GM19240 (cell line): ENCODE measurements at regions not wholly inside any gene's neighbourhood (a gene's known extent, or its start where the extent isn't known, plus 50 kb on each side); places are given as distances from the start of the nearest gene placed in this dataset.
"Not testable (repeated sequence)": the region's sequence is repeated elsewhere in the genome, so short reads cannot be mapped to it uniquely, and the experiment has no call there.

Source experiments
- DNase-seq: peaks from one replicate; pipeline ENCODE4 v3.0.0; 2011; ENCODE audit warnings: low spot score; ENCODE audit not compliant: insufficient read length

- DNase-seq, result not testable (repeated sequence)
Observed at GRCh38 chr2:163964278-163964677, 228.5 kb upstream of the FIGN start.

GRCh38 chr2:163953390-163953907, 217.6 kb upstream of the FIGN start:
- DNase-seq, result no peak

- no peak for DNase-seq
Observed at GRCh38 chr2:163951312-163951711, 215.5 kb upstream of the FIGN start.

DNA sequence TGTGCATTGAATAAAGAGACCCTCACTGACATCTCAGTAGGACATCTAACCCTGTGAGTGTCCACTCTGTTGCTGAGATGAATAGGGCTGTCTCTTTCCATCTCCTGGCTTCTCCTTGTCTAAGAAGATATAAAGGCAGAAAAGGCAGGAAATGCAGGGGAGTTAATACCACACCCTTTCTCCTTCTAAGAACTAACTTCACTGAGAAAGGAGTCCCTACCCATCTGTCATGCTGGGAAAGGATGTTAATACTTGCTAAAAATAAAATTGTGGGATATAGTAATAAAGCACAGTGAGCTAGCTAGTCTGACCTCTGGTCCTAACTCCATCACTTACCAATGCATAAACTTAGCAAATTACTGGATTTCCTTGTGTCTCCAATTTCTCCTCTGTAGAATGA, 213.9 kb upstream of the FIGN start:
- DNase-seq, result no peak

DNA sequence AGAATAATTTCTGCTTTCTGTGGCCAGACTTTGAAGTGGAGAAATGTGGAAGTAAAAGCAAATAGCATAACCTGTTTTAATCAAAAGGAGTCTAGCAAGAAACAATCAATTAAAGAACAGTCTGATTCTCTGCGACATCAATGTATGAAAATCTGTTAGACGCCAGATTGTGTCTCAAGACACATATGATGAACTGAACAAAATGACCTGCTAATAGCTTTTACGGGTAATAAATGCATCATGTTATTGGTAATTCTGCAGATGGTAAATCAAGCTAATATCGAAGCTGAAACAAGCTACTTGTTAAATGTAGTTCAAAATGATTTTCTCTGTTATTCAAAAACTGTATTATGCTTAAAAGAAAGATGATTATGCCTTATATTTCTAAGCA, 208.5 kb upstream of the FIGN start:
- DNase-seq, result no peak

DNA sequence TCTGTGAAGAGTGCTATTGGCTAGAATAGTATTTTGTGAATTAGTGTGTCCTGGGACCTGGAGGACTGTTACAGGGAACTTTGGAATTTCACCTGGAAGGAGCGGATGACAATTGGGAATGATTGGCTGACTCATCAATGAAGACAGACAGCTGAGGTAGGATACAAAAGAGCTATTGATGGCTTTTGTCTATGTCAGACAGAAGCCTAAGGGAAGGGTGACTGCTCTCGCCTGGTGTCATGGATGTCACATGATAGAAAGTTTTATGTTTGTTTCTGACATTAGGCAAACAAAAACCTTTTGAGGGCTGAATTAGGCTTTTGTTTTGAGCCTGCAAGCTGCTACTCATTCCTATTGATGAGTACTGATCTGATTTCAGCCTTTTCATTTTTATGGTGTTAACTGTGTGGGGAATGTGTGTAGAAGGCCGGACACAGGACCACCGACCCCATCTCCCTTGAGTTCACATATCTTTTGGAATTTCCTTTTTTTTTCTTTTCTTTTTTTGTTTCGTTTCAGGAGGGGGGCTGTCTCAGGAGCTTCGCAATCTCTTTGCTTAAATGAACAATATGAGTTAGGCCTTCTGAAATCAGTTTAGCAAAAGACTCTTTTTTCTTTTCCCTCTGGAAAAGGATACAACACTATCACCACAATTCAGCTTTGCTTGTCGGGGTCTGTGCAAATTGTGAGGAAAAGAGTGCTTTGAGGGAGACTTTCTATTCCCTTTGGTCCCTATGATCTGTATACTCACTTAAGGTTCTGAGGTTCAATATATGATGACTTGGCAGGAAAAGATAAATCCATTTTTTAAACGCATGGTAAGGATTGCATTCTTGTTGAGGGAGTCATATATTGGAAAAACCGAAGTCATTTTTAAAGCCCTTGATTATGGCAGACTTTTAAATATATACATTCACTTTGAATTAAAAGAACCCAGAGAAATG, 207.9 kb upstream of the FIGN start:
- no peak for DNase-seq

DNA sequence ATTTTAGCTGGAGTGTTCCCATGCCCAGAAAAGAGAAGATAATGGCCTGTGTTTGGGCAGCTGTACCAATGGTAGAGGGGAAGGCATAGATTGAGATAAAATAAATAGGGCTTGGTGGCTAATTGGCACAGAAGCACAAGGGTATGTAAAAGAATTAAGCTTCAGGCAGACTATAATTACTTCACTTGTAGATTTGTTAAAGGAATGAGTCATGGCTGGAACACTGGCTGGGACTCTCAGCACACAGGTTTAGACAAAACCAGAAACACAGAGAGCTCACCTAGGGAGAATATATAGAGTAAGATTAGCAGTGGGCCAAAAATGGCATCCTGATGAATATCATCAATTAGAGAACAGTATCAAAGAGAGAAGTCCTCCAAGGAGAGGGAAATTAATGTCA, 198.3 kb upstream of the FIGN start:
- DNase-seq, result no peak

DNA sequence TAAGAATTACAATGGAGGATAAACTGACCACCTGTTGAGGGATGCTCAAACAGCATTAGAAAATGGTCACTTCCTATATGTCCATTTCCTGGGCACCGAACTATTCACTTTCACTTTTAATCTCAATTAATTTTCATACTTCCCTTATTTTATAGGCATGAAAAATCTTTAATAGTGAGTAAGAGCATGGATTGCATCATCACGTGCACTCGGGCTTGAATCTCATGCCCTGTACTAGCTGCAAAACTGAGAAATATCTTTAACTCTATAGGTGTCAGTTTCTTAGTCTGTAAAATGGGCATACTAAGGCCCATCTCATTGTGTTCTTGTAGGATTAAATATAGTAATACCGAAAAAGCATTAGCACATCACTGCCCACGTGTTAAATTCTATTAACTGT, 183.9 kb upstream of the FIGN start:
- DNase-seq, result no peak

DNA sequence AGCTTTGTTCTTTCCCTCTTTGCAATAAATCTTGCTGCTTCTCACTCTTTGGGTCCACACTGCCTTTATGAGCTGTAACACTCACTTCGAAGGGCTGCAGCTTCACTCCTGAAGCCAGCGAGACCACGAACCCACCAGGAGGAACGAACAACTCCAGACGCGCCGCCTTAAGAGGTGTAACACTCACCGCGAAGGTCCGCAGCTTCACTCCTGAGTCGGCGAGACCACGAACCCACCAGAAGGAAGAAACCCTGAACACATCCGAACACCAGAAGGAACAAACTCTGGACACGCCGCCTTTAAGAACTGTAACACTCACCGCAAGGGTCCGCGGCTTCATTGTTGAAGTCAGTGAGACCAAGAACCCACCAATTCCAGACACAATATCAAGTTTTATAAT, 178.7 kb upstream of the FIGN start:
- DNase-seq, result not testable (repeated sequence)

GRCh38 chr2:163913532-163913944, 177.7 kb upstream of the FIGN start:
- not testable (repeated sequence) for DNase-seq

- DNase-seq, result no peak
Observed at GRCh38 chr2:163909411-163910080, 173.7 kb upstream of the FIGN start.

- no peak for DNase-seq
Observed at GRCh38 chr2:163906410-163906809, 170.6 kb upstream of the FIGN start.

DNA sequence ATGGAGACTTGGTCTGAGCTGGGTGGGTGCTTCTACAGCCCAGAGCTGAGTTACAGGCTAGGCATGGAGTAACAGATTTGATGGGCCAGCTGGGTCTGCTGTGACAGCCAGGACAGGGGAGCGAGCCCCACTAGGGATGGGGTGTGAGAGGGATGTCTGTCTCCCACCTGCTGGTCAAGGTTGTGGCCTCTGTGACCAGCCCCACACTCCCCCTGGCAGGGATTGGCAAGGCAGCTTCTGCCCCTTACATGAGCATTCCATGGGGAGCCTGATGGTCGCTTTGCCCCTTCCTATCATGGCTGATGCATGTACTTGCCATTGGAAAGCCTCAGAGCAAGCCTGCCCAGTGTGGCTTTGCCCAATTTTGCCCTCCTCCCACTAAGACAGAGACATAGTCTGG, 162.0 kb upstream of the FIGN start:
- DNase-seq, result no peak

GRCh38 chr2:163893444-163893843, 157.6 kb upstream of the FIGN start:
- not testable (repeated sequence) for DNase-seq

DNA sequence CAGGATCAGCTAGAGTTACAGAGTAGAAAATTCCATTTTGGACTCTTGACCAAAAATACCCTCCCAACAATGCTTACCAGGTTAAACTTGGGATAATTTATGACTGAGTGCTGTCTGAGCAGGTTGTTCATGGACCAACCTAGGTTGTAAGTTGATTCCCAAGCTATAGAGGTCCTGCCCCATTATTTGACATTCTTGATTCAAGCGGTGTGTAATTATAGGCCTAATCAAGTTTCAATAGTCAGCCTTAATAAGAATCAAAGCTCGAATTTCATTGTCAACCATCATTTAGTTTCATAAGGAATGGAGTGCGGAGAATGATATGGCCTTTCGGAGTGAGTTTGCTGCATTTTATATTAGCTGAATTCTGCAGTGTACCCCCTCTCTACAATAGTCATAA, 152.8 kb upstream of the FIGN start:
- DNase-seq, result no peak

DNA sequence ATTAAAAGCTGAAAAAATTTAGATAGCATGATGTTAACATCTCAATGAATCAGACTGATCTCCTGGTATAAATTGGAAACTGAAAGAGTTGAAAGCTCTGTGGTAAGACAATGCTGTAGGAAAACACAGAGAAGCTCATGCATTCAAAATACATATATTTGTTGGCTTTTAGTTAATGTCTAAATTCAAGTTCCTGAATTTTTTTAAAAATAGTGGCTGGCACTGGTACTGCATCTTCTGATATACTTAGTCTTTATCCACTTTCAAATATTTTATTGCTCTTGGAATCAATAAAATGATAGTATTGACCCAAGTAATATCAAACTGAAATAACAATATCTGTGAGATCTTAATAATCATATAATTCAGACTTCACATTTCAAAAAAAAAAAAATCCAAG, 151.4 kb upstream of the FIGN start:
- no peak for DNase-seq

DNA sequence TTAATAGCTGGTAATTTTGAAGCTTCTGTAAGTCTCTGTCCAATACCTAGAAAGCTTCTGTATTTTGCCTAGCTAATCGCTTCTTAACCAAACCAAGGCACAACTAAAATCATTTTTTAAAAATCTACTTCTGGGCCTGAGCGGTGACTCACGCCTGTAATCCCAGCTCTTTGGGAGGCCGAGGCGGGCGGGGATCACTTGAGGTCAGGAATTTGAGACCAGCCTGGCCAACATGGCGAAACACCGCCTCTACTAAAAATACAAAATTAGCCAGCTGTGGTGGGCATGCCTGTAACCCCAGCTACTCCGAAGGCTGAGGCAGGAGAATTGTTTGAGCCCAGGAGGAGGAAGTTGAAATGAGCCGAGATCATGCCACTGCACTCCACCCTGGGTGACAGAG, 148.6 kb upstream of the FIGN start:
- DNase-seq, result no peak

DNA sequence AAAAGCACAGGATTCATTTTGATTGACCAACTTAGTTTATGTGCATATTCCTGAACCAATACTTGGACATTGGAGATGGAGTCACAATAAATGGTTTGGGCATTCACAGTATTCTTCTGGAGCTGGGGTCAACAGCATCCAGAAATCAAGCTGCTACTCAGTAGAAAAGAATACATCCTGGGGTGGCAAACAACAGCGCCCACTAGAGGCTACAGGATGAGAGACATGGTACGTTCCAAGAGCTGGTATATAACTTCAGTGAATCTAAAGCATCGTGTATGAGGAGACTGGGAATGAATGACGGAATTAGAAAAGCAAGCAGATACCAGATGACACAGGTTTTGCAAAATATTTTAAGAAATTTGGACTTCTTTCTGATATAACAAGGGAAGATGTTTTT, 142.9 kb upstream of the FIGN start:
- no peak for DNase-seq

- no peak for DNase-seq
Observed at GRCh38 chr2:163877316-163877715, 141.5 kb upstream of the FIGN start.

DNA sequence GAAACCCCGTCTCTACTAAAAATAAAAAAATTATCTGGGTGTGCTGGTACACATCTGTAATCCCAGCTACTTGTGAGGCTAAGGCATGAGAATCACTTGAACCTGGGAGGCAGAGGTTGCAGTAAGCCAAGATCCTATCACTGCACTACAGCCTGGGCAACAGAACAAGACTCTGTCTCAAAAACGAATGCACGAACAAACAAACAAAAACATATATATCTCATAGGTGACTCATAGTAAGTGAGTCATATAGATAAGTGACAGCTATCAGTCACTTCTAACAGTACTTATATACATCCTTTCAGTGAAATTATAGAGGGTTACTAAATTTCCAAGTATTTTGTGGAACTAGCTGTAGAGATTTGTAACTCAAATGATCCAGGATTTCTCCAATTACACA, 127.3 kb upstream of the FIGN start:
- DNase-seq, result no peak

GRCh38 chr2:163859951-163860350, 124.1 kb upstream of the FIGN start:
- DNase-seq, result no peak

GRCh38 chr2:163856941-163857340, 121.1 kb upstream of the FIGN start:
- DNase-seq, result no peak

DNA sequence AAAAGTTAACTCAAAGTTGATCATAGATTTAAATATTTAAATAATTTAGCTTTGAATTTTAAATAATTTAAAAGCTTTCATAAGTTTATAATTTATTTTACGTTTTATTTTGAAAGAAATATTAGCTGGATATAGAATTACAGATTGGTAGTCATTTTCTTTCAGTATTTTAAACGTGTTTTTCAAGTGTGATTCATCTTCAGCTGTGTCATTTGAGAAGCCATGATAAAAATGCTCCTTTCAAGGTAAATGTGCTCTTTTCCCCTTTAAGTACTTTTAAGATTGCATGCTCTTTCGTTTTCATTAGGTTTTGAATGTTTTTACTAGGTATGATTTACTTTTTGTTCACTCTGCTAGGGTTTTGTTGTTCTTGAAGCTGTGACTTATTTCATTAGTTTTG, 116.8 kb upstream of the FIGN start:
- DNase-seq, result no peak
